A549 (cell line): ENCODE measurements at regions not wholly inside any gene's neighbourhood (a gene's known extent, or its start where the extent isn't known, plus 50 kb on each side); places are given as distances from the start of the nearest gene placed in this dataset.

Source experiments
- ATAC-seq, 2 experiments: fragments of 200-7000 bp in 1 of 2; fragments of >200 bp in 1 of 2; cut with Nextera tagmentation in 1 of 2; cut with Tn5 transposase in 1 of 2; 3 replicates each; pipeline versions ENCODE4 v1.8.0 to v1.9.1; 2018 to 2020; ENCODE audit warnings: mild to moderate bottlenecking in 1 of 2, moderate library complexity in 1 of 2
- CTCF ChIA-PET: fragments of 300-600 bp; sonication (Branson Sonifier 250); formaldehyde crosslinking; extraction: SDS; loops from one replicate; lab custom pipeline; 2021; ENCODE audit warnings: antibody characterized with exemption, inconsistent platforms; lab: Yijun Ruan, JAX
- POLR2A ChIA-PET: fragments of 350-600 bp; formaldehyde crosslinking; extraction: SDS; loops from one replicate; lab custom pipeline; 2021; ENCODE audit warnings: antibody characterized with exemption, inconsistent platforms; lab: Yijun Ruan, JAX
- DNase-seq, 2 experiments: peaks; one replicate each; pipeline versions ENCODE4 v3.0.0 to v3.0.0-alpha.2; 2011 to 2016; ENCODE audit warnings: low read depth in 1 of 2, low spot score in 1 of 2
- FAIRE-seq: peaks from 2 replicates; lab custom pipeline; 2011; peaks lifted over from hg19 to GRCh38; lab: Jason Lieb, UNC
- H3K27ac ChIP-seq, 2 experiments: fragments of >200 bp; sonication (Bioruptor Twin); formaldehyde crosslinking; 3 replicates each; pipeline ENCODE4 v1.5.1; 2016 to 2017
- H3K4me1 ChIP-seq: fragments of >200 bp; sonication (Bioruptor Twin); formaldehyde crosslinking; 3 replicates; pipeline ENCODE4 v1.6.1; 2016
- H3K4me2 ChIP-seq: fragments of >200 bp; sonication (Bioruptor Twin); formaldehyde crosslinking; 3 replicates; pipeline ENCODE4 v1.6.1; 2016
- H3K4me3 ChIP-seq: fragments of >200 bp; sonication (Bioruptor Twin); formaldehyde crosslinking; 3 replicates; pipeline ENCODE4 v1.5.1; 2016
- H3K9me3 ChIP-seq: fragments of >200 bp; sonication (Bioruptor Twin); formaldehyde crosslinking; 3 replicates; pipeline ENCODE4 v1.6.1; 2016
- CBX2 ChIP-seq: fragments of 200-600 bp; sonication (generic); IDR thresholded peaks from 2 replicates; pipeline ENCODE4 v1.6.1; 2016; ENCODE audit warnings: low read depth, mild to moderate bottlenecking, borderline replicate concordance
- CBX8 ChIP-seq: fragments of 200-600 bp; sonication (generic); IDR thresholded peaks from 2 replicates; pipeline ENCODE4 v1.6.1; 2016
- EHMT2 ChIP-seq: fragments of 200-600 bp; sonication (generic); IDR thresholded peaks from 2 replicates; pipeline ENCODE4 v1.6.1; 2016; ENCODE audit warnings: antibody characterized with exemption, low read depth, mild to moderate bottlenecking, moderate library complexity
- EP300 ChIP-seq, 2 experiments: fragments of >200 bp; sonication (Bioruptor Twin); formaldehyde crosslinking; IDR thresholded peaks; 2 replicates in 1 of 2; 3 replicates in 1 of 2; pipeline ENCODE4 v1.6.1; 2016 to 2017
- ESRRA ChIP-seq: fragments of 150-350 bp; IDR thresholded peaks from 2 replicates; pipeline ENCODE4 v1.6.1; 2014; ENCODE audit warnings: mild to moderate bottlenecking, low read length, borderline replicate concordance
- FOSB ChIP-seq: fragments of 250-450 bp; sonication (Bioruptor Pico); IDR thresholded peaks from 2 replicates; pipeline ENCODE4 v1.5.0; 2020; ENCODE audit warnings: mild to moderate bottlenecking, moderate library complexity
- FOXS1 ChIP-seq: fragments of 250-450 bp; sonication (Bioruptor Pico); IDR thresholded peaks from 2 replicates; pipeline ENCODE4 v1.5.0; 2020; ENCODE audit warnings: mild to moderate bottlenecking, moderate library complexity
- HDAC2 ChIP-seq: fragments of 200-600 bp; sonication (generic); IDR thresholded peaks from 2 replicates; pipeline ENCODE4 v1.6.1; 2016
- HEYL ChIP-seq: fragments of 250-450 bp; sonication (Bioruptor Pico); IDR thresholded peaks from 2 replicates; pipeline ENCODE4 v1.8.0; 2021; ENCODE audit warnings: mild to moderate bottlenecking, moderate library complexity
- HOXB13 ChIP-seq: fragments of 250-450 bp; sonication (Bioruptor Pico); IDR thresholded peaks from 2 replicates; pipeline ENCODE4 v1.5.0; 2020; ENCODE audit warnings: low read depth, mild to moderate bottlenecking, moderate library complexity
- HOXB5 ChIP-seq: fragments of 250-450 bp; sonication (Bioruptor Pico); IDR thresholded peaks from 2 replicates; pipeline ENCODE4 v1.5.0; 2020; ENCODE audit warnings: mild to moderate bottlenecking, moderate library complexity
- KDM5A ChIP-seq: fragments of 200-600 bp; sonication (generic); IDR thresholded peaks from 2 replicates; pipeline ENCODE4 v1.6.1; 2016; ENCODE audit warnings: antibody characterized with exemption, mild to moderate bottlenecking
- MAFK ChIP-seq: fragments of 450-650 bp; IDR thresholded peaks from 2 replicates; pipeline ENCODE4 v1.6.1; 2014; ENCODE audit not compliant: partially characterized antibody
- NPAS2 ChIP-seq: fragments of 250-450 bp; sonication (Bioruptor Pico); IDR thresholded peaks from 2 replicates; pipeline ENCODE4 v1.8.0; 2022; ENCODE audit warnings: mild to moderate bottlenecking, moderate library complexity, borderline replicate concordance
- POLR2A ChIP-seq: IDR thresholded peaks from 2 replicates; pipeline ENCODE4 v1.6.1; 2012; ENCODE audit warnings: mild to moderate bottlenecking, low read length
- RAD21 ChIP-seq, 2 experiments: fragments of >200 bp in 1 of 2; sonication (Bioruptor Twin) in 1 of 2; formaldehyde crosslinking in 1 of 2; IDR thresholded peaks in 1 of 2; conservative IDR thresholded peaks in 1 of 2; 2 replicates in 1 of 2; 3 replicates in 1 of 2; pipeline ENCODE4 v1.6.1; 2012 to 2018; ENCODE audit warnings: inconsistent platforms in 1 of 2
- RARB ChIP-seq: fragments of 250-450 bp; sonication (Bioruptor Pico); IDR thresholded peaks from 2 replicates; pipeline ENCODE4 v1.8.0; 2021; ENCODE audit warnings: mild to moderate bottlenecking, moderate library complexity
- RCOR1 ChIP-seq: fragments of 150-350 bp; IDR thresholded peaks from 2 replicates; pipeline ENCODE4 v1.6.1; 2014; ENCODE audit warnings: antibody characterized with exemption, low read length, low read depth
- RNF2 ChIP-seq: fragments of 200-600 bp; sonication (generic); IDR thresholded peaks from 2 replicates; pipeline ENCODE4 v1.6.1; 2016; ENCODE audit warnings: low read depth, mild to moderate bottlenecking, antibody characterized with exemption, moderate library complexity, borderline replicate concordance
- SREBF2 ChIP-seq: fragments of 450-650 bp; IDR thresholded peaks from 2 replicates; pipeline ENCODE4 v1.6.1; 2014; ENCODE audit warnings: mild to moderate bottlenecking, moderate library complexity
- TFCP2L1 ChIP-seq: fragments of 250-450 bp; sonication (Bioruptor Pico); IDR thresholded peaks from 2 replicates; pipeline ENCODE4 v1.5.0; 2021; ENCODE audit warnings: mild to moderate bottlenecking
- TP53 ChIP-seq: fragments of 250-450 bp; sonication (Bioruptor Pico); IDR thresholded peaks from 2 replicates; pipeline ENCODE4 v1.5.0; 2021; ENCODE audit warnings: mild to moderate bottlenecking, moderate library complexity
- ZC3H11A ChIP-seq: fragments of 450-650 bp; IDR thresholded peaks from 2 replicates; pipeline ENCODE4 v1.6.1; 2014; ENCODE audit warnings: antibody characterized with exemption, mild to moderate bottlenecking
- ZFP36 ChIP-seq: fragments of 450-650 bp; IDR thresholded peaks from 2 replicates; pipeline ENCODE4 v1.6.1; 2014; ENCODE audit warnings: borderline replicate concordance; ENCODE audit not compliant: partially characterized antibody
- WGBS: methylation state at CpG from one replicate; pipeline ENCODE4 v1.1.6; 2017; ENCODE audit errors: missing lambda C conversion rate; 5-methylcytosine and 5-hydroxymethylcytosine counted together
- TF ChIP-seq, protein P1 (sequence below): IDR thresholded peaks from 2 replicates; pipeline ENCODE4 v1.6.1; 2012
- TF ChIP-seq, protein P2 (sequence below): fragments of >200 bp; sonication (Bioruptor Twin); formaldehyde crosslinking; IDR thresholded peaks from 2 replicates; pipeline ENCODE4 v1.6.1; 2016
- TF ChIP-seq, protein P3 (sequence below): fragments of 200-600 bp; sonication (generic); IDR thresholded peaks from 2 replicates; pipeline ENCODE4 v1.6.1; 2016; ENCODE audit warnings: antibody characterized with exemption, mild to moderate bottlenecking, moderate library complexity

DNA sequence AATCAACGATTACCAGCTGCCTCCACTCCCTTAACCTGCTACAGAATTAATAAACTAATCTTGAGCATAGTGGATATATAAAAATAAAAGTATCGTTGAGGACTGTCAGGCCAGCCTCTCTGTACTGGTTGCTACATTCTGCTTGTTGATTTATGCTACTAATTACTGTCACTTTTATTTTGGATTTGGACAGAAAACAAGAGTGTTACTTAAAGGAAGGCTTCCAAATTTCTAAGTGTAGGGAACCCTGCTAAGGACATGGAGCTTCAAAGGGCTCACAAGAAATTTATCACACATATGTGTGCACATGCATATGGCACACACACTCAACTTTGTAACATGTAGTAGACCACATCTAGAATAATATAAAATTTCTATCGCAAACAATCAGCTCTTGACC lies 141.2 kb upstream of the ANKRD1 start:
- ChIA-PET POLR2A (no interaction called here), CTCF (interaction anchor here (0.7 kb wide), 1 partner anchor 485 kb away, joined by 4 read pairs; no protein-coding TSS in a partner anchor)
- Histone ChIP-seq H3K9me3 (no peaks in the 10 kb centered on the region), H3K4me3 (no peak overlapping the region), H3K4me1 (no peaks in the 10 kb centered on the region), H3K4me2 (no peak overlapping the region), H3K27ac (no peak overlapping the region)
- TF ChIP-seq MAFK (no peak), RCOR1 (no peak), SREBF2 (no peak), EP300 (IDR thresholded peaks at IDR 0.05) (no peak), ZFP36 (no peak), CBX8 (no peak)
- TF ChIP-seq, protein P1, sequence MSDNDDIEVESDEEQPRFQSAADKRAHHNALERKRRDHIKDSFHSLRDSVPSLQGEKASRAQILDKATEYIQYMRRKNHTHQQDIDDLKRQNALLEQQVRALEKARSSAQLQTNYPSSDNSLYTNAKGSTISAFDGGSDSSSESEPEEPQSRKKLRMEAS = no peak
- TF ChIP-seq, protein P2, sequence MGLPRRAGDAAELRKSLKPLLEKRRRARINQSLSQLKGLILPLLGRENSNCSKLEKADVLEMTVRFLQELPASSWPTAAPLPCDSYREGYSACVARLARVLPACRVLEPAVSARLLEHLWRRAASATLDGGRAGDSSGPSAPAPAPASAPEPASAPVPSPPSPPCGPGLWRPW = no peak
- DNase-seq = no peak
- 61% methylated on average over 3 of the region's 3 CpGs for WGBS
- no peak for FAIRE-seq
- no peak for ATAC-seq

DNA sequence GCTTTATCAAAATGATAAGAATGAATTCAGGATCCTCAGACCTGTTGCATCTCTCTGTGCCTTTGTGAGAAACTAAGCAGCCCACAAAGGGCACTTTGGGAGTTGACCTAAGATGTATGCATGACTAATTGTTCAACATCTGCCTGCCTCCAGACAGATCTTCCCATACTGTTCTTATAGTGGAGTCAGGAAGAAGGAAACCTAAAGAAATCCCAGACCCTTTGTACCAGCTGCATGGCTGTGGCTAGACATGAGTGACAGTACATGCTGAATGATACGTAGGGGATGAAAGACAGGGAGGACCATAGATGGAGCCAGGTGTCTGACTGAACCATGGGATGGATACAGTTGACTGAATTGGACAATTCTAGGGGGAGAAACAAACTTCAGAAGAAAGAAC lies 148.7 kb upstream of the PCGF5 start:
- no peak for ATAC-seq
- TF ChIP-seq EHMT2 (no peak), FOXS1 (CRISPR knock-in tag) (no peak), HOXB13 (CRISPR knock-in tag) (no peak)
- TF ChIP-seq, all 56 proteins: peak for 0
- Histone ChIP-seq H3K9me3 (no peaks in the 10 kb centered on the region), H3K4me1 (no peaks in the 10 kb centered on the region), H3K27ac (no peak overlapping the region), H3K4me3 (no peak overlapping the region), H3K4me2 (no peak overlapping the region)
- no peak for DNase-seq
- 77% methylated on average over 1 of the region's 1 CpG for WGBS
- CTCF ChIA-PET = interaction anchor here (1.0 kb wide), 1 partner anchor 160 kb away, joined by 3 read pairs; no protein-coding TSS in a partner anchor
- POLR2A ChIA-PET = no interaction called here
- FAIRE-seq = no peak

DNA sequence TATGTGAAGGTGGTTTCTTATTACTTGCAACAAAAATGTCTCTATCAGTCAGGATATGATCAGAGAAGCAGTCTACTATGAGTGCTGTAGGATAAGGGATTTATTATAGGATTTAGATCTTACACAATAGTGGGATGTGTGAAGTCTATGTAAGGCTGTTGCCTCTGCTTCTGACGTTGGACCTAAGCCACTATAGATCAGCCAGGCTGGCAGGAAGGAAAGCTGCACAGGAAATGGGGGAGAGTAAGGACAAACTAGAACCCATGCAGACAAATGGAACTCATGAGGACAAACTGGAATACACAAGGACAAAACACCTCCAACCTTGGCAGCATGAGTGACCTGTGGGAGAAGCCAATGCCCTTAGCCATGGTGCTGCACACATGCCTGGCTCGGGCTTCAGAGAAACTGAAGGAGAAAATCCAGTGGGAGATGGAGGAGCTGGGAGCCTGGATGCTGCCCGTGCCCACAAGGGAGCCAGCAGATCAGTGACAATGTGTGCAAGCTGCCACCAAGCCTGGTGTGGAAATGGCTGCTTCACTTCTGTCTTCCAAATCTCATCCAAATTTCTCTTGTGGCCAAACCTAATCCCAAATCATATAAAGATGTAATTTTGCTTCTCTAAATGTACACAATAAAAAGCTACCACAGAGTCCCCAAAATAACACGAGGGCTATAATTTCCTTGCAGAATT lies 147.0 kb upstream of the PCGF5 start:
- peaks cover 8% of the 10 kb centered on the region; the same call in 1 of the 3 replicates for H3K4me1 ChIP-seq
- ChIA-PET CTCF (no interaction called here), POLR2A (no interaction called here)
- TF ChIP-seq NPAS2 (CRISPR knock-in tag) (no peak), KDM5A (no peak), TFCP2L1 (CRISPR knock-in tag) (no peak), RAD21 (conservative IDR thresholded peaks at IDR 0.05 in 1 of 2, IDR thresholded peaks at IDR 0.05 in 1 of 2) (no peak), HEYL (CRISPR knock-in tag) (no peak), TP53 (no peak), ZC3H11A (no peak), ESRRA (no peak), FOSB (CRISPR knock-in tag) (no peak), RARB (no peak), ZFP36 (no peak), RCOR1 (no peak), HOXB5 (no peak), HDAC2 (no peak), FOXS1 (CRISPR knock-in tag) (no peak), EP300 (IDR thresholded peaks at IDR 0.05) (no peak), CBX2 (no peak), POLR2A (no peak), RNF2 (no peak)
- TF ChIP-seq, protein P3, sequence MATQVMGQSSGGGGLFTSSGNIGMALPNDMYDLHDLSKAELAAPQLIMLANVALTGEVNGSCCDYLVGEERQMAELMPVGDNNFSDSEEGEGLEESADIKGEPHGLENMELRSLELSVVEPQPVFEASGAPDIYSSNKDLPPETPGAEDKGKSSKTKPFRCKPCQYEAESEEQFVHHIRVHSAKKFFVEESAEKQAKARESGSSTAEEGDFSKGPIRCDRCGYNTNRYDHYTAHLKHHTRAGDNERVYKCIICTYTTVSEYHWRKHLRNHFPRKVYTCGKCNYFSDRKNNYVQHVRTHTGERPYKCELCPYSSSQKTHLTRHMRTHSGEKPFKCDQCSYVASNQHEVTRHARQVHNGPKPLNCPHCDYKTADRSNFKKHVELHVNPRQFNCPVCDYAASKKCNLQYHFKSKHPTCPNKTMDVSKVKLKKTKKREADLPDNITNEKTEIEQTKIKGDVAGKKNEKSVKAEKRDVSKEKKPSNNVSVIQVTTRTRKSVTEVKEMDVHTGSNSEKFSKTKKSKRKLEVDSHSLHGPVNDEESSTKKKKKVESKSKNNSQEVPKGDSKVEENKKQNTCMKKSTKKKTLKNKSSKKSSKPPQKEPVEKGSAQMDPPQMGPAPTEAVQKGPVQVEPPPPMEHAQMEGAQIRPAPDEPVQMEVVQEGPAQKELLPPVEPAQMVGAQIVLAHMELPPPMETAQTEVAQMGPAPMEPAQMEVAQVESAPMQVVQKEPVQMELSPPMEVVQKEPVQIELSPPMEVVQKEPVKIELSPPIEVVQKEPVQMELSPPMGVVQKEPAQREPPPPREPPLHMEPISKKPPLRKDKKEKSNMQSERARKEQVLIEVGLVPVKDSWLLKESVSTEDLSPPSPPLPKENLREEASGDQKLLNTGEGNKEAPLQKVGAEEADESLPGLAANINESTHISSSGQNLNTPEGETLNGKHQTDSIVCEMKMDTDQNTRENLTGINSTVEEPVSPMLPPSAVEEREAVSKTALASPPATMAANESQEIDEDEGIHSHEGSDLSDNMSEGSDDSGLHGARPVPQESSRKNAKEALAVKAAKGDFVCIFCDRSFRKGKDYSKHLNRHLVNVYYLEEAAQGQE = no peak
- no peak for DNase-seq
- no peak overlapping the region for H3K4me3 ChIP-seq
- ATAC-seq = no peak
- WGBS = 6% methylated on average over 4 of the region's 4 CpGs
- H3K9me3 ChIP-seq = no peaks in the 10 kb centered on the region
- H3K4me2 ChIP-seq = no peak overlapping the region
- H3K27ac ChIP-seq = no peak overlapping the region
- no peak for FAIRE-seq
